ENCODE measurements at regions not wholly inside any gene's neighbourhood (a gene's known extent, or its start where the extent isn't known, plus 50 kb on each side); places are given as distances from the start of the nearest gene placed in this dataset.

DNA sequence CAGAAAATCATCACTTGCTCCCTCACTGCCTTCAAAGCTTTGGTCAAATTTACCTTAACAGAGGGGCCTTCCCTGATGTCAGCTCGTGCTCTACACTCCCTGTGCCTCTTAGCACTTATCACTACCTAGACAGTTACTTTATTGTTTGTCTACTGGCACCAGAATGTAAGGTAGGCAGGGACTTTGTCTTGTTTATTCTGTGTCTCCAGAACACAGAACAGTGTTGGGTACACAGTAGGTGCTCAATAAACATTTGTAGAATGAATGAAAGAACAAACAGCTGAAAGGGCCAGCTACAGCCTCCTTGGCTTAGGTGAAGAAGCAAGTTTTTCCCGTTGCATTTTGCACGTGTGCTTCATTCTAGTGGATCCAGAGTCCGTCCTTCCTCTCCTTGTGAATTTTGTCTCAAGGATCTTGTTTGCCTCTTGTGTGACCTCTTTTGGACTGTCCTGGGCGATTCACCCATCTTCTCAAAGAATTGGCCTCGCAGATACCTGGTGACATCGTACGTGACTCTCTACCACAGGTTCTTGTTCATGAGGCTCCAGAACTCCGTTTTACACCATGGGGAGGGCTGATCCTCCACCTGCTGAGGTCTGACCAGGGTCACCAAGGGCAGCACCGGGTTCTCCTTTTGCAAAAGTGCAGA is 84.2 kb upstream of the ARMC2 start:
- H3K27ac ChIP-seq = peak overlapping the region; percentile 59
- TF ChIP-seq ZFX (IDR thresholded peaks at IDR 0.05; ENCODE audit: borderline replicate concordance) = no peak
- TF ChIP-seq, protein P1, sequence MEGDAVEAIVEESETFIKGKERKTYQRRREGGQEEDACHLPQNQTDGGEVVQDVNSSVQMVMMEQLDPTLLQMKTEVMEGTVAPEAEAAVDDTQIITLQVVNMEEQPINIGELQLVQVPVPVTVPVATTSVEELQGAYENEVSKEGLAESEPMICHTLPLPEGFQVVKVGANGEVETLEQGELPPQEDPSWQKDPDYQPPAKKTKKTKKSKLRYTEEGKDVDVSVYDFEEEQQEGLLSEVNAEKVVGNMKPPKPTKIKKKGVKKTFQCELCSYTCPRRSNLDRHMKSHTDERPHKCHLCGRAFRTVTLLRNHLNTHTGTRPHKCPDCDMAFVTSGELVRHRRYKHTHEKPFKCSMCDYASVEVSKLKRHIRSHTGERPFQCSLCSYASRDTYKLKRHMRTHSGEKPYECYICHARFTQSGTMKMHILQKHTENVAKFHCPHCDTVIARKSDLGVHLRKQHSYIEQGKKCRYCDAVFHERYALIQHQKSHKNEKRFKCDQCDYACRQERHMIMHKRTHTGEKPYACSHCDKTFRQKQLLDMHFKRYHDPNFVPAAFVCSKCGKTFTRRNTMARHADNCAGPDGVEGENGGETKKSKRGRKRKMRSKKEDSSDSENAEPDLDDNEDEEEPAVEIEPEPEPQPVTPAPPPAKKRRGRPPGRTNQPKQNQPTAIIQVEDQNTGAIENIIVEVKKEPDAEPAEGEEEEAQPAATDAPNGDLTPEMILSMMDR (IDR thresholded peaks at IDR 0.05) = no peak

DNA sequence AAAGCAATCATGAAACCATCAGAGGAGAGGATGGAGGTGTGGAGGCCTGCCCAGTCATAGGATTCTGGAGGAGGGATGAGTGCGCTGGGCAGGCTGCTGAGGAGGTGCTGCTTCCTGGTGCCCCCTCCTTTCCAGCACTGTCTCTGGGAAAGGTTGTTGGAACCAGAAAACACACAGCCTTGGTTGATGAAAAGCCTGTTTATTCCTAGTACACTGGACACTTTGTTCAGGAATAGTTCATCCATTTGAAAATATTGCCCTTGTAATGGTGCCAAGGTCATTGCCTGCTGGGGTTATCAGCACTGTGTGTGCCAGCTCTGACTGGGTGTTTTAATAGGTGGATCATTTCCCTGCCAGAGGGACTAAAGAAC is 83.7 kb upstream of the ARMC2 start:
- TF ChIP-seq, protein P1 (IDR thresholded peaks at IDR 0.05) = no peak
- no peak for TF ChIP-seq ZFX (IDR thresholded peaks at IDR 0.05; ENCODE audit: borderline replicate concordance)
- peak overlapping the region; percentile 59 for H3K27ac ChIP-seq

DNA sequence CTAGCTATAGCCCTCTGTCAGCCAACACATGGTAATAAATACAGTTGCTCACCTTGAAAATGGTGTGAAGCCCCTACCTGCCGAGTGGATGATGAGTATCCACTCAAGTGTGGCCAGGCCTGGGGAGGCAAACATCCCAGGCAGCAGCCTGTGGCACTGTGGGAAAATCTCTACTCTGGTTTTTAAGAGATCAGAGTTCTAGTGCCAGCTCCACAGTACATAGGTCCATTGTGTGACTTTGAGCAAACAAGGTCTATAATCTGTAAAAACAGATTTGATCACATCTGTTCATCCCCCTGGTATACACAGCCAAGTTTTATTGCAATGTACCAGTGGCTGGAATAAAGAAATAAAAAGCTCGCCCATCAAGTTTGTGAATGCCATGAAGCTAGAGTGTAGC is 82.7 kb upstream of the ARMC2 start:
- no peak overlapping the region for H3K27ac ChIP-seq
- TF ChIP-seq, protein P1 (IDR thresholded peaks at IDR 0.05) = no peak
- no peak for TF ChIP-seq ZFX (IDR thresholded peaks at IDR 0.05; ENCODE audit: borderline replicate concordance)

DNA sequence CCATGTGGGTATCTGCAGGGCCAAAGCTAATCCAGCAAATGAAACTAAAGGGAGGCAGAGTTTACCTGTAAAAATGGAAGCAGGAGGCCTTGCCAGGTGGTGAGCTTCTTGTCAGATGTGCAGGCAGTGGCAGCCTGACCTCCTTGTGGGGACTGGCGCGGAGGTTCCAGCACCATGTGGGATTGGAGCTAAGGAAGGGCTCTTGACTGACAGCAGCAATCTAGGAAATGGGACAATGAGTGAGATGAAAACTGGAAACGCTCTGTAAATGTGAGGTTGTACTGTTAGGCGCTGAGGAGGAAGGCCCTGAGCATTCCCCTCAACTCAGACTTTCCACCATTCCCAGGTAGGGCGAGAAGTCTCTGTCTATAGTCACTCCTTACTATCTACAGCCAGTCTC is 81.8 kb upstream of the ARMC2 start:
- no peak overlapping the region for H3K27ac ChIP-seq
- TF ChIP-seq, protein P1 (IDR thresholded peaks at IDR 0.05) = no peak
- TF ChIP-seq ZFX (IDR thresholded peaks at IDR 0.05; ENCODE audit: borderline replicate concordance) = no peak

DNA sequence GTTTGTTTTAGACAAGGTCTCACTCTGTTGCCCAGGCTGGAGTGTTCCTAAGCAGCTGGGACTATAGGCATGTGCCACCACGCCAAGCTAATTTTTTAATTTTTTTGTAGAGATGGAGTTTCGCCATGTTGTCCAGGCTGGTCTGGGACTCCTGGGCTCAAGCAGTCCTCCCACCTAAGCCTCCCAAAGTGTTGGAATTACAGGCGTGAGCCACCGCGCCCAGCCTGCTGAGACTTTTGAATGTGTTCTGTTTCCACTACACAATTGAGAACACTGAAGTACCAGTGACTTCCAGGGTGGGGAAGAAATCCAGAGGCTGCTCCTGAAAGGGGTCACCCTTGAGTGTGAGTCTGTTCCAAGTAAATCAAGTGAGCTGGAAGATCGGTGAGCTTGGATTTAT is 81.3 kb upstream of the ARMC2 start:
- no peak for TF ChIP-seq ZFX (IDR thresholded peaks at IDR 0.05; ENCODE audit: borderline replicate concordance)
- TF ChIP-seq, protein P1 (IDR thresholded peaks at IDR 0.05) = no peak
- H3K27ac ChIP-seq = no peak overlapping the region

DNA sequence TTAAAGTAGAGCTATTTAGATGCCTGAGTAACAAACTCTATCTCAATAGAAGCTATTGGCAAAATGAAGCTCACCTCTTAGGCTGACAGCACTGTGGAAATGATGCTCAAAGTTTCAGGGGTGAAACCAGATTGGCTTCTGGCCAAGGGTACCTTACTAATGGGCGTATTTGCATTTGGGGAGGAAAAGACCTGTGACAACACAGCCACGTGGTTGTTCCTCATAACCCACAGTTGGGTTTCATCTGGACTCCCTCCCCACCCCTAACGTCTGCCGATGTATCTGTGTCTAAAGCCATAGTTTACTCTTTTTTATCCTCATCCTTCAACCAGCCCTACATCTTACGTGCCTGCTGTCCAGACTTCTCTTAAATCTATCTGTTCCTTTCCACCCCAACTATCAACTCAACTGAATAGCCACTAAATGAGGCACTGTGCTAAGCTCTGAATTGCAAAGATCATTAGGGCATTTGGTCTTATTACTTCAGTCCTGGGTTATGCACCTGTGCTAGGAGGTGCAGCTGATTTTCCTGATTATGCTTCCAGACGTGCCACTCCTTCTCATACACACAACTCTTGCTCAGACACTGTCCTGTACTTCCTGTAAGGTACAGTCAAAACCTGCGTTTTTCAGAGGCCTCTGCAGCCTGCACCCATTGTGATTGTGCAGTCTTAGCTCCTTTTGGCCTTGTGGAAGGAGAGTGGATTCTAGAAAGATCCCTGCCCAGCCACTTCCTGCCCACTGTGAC is 80.6 kb upstream of the ARMC2 start:
- no peak overlapping the region for H3K27ac ChIP-seq
- TF ChIP-seq, protein P1 (IDR thresholded peaks at IDR 0.05) = no peak
- no peak for TF ChIP-seq ZFX (IDR thresholded peaks at IDR 0.05; ENCODE audit: borderline replicate concordance)

GRCh38 chr6:108768166-108768555 is 80.1 kb upstream of the ARMC2 start:
- TF ChIP-seq, protein P1 (IDR thresholded peaks at IDR 0.05) = no peak
- TF ChIP-seq ZFX (IDR thresholded peaks at IDR 0.05; ENCODE audit: borderline replicate concordance) = no peak
- H3K27ac ChIP-seq = no peak overlapping the region
